GM06990 (cell line): ENCODE measurements at regions not wholly inside any gene's neighbourhood (a gene's known extent, or its start where the extent isn't known, plus 50 kb on each side); places are given as distances from the start of the nearest gene placed in this dataset.

Experiments used
- DNase-seq: peaks from one replicate; pipeline ENCODE4 v3.0.0-alpha.2; 2011; ENCODE audit not compliant: insufficient read length; ENCODE audit errors: extremely low read depth
- H3K27me3 ChIP-seq: replicated peaks from 2 replicates; pipeline ENCODE4 v1.6.0; 2011; ENCODE audit warnings: low read length; ENCODE audit not compliant: control insufficient read depth, insufficient read depth
- H3K36me3 ChIP-seq: 2 replicates; pipeline ENCODE4 v1.5.1; 2011; ENCODE audit warnings: low read length; ENCODE audit not compliant: control insufficient read depth, insufficient read depth
- H3K4me3 ChIP-seq: replicated peaks from 2 replicates; pipeline ENCODE4 v1.5.1; 2011; ENCODE audit warnings: low read depth, mild to moderate bottlenecking, control low read depth, low read length
- CTCF ChIP-seq: IDR thresholded peaks from 2 replicates; pipeline ENCODE4 v1.5.1; 2011; ENCODE audit warnings: low read length, control low read depth, mild to moderate bottlenecking, inconsistent platforms; ENCODE audit not compliant: insufficient read depth, poor library complexity, severe bottlenecking

- DNase-seq, result no peak
- Histone ChIP-seq H3K27me3 (no peaks in the 10 kb centered on the region; the same call in 1 of the 2 replicates), H3K4me3 (no peak overlapping the region), H3K36me3 (no peaks in the 10 kb centered on the region)
- no peak for TF ChIP-seq CTCF
These were observed 368.3 kb downstream of the ENC1 start for GRCh38 chr5:74272024-74272775.

- H3K27me3 ChIP-seq, result no peaks in the 10 kb centered on the region
- no peak overlapping the region for H3K4me3 ChIP-seq
- no peak for TF ChIP-seq CTCF
- H3K36me3 ChIP-seq, result no peaks in the 10 kb centered on the region
- DNase-seq, result no peak
These were observed 372.2 kb downstream of the ENC1 start for GRCh38 chr5:74268297-74268696.

- no peak for TF ChIP-seq CTCF
- no peak for DNase-seq
- Histone ChIP-seq H3K4me3 (no peak overlapping the region), H3K36me3 (no peaks in the 10 kb centered on the region), H3K27me3 (no peaks in the 10 kb centered on the region)
These were observed 373.7 kb downstream of the ENC1 start for GRCh38 chr5:74266836-74267235.

GRCh38 chr5:74266132-74266531 is 374.4 kb downstream of the ENC1 start:
- no peak for DNase-seq
- H3K27me3 ChIP-seq, result no peaks in the 10 kb centered on the region
- H3K4me3 ChIP-seq, result no peak overlapping the region
- TF ChIP-seq CTCF, result no peak
- H3K36me3 ChIP-seq, result no peaks in the 10 kb centered on the region

- H3K4me3 ChIP-seq, result no peak overlapping the region
- no peak for DNase-seq
- H3K36me3 ChIP-seq, result no peaks in the 10 kb centered on the region
- H3K27me3 ChIP-seq, result no peaks in the 10 kb centered on the region
- no peak for TF ChIP-seq CTCF
These were observed 377.9 kb downstream of the ENC1 start for GRCh38 chr5:74262544-74263207.

GRCh38 chr5:74261866-74262265 is 378.7 kb downstream of the ENC1 start:
- Histone ChIP-seq H3K27me3 (no peaks in the 10 kb centered on the region), H3K36me3 (no peaks in the 10 kb centered on the region), H3K4me3 (no peak overlapping the region)
- TF ChIP-seq CTCF, result no peak
- DNase-seq, result no peak
